ENCODE measurements at regions not wholly inside any gene's neighbourhood (a gene's known extent, or its start where the extent isn't known, plus 50 kb on each side); places are given as distances from the start of the nearest gene placed in this dataset.
A peak's percentile ranks its signal among the peaks of the same experiment; 100 is the strongest.

DNA sequence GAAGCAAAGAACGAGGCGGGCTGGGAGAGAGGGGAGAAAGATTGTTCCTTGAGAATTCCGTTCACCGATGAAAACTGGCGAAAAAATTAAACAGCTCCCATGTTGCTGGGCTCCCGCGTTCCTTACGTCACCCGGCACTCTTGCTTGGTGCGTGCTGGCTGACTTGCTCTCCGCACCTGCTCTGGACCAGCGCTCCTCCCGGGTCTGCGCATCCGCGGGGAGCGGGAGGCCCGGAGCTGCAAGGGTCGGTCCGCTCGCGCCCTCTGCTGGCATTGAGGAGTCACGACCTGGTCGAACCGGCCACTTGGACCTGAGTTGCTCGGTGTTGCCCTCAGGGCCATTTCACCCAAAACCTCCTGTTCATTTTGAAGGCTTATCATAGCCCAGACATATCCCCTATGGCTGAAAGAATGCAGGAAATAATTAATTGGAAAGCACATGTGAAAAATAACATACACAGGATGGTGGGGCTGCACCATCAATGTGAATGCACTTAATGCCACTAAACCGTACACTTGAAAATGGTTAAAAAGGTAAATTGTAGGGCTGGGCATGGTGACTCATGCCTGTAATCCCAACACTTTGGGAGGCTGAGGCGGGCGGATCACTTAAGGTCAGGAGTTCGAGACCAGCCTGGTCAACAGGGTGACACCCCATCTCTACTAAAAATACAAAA is 98.9 kb upstream of the BACE2 start:
- TF ChIP-seq, protein P1, sequence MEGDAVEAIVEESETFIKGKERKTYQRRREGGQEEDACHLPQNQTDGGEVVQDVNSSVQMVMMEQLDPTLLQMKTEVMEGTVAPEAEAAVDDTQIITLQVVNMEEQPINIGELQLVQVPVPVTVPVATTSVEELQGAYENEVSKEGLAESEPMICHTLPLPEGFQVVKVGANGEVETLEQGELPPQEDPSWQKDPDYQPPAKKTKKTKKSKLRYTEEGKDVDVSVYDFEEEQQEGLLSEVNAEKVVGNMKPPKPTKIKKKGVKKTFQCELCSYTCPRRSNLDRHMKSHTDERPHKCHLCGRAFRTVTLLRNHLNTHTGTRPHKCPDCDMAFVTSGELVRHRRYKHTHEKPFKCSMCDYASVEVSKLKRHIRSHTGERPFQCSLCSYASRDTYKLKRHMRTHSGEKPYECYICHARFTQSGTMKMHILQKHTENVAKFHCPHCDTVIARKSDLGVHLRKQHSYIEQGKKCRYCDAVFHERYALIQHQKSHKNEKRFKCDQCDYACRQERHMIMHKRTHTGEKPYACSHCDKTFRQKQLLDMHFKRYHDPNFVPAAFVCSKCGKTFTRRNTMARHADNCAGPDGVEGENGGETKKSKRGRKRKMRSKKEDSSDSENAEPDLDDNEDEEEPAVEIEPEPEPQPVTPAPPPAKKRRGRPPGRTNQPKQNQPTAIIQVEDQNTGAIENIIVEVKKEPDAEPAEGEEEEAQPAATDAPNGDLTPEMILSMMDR (IDR thresholded peaks at IDR 0.05; ENCODE audit: low read depth, low read length, poor library complexity, severe bottlenecking), result peak; percentile 79
- no peak for TF ChIP-seq EZH2phosphoT487 (IDR thresholded peaks at IDR 0.05; ENCODE audit: borderline replicate concordance, low read length)

Data from DOHH2 (cell line).